Spleen (tissue), 7 donors: ENCODE measurements at regions not wholly inside any gene's neighbourhood (a gene's known extent, or its start where the extent isn't known, plus 50 kb on each side); places are given as distances from the start of the nearest gene placed in this dataset.

ENCODE experiments used
- POLR2A ChIP-seq, 3 donors: fragments of 450-650 bp; IDR thresholded peaks; one replicate each; pipeline ENCODE4 v1.5.1; 2017; ENCODE audit warnings: antibody characterized with exemption in 3 of 3, mild to moderate bottlenecking in 1 of 3
- TF ChIP-seq, protein P1 (sequence below), 11 experiments: fragments of 200-600 bp in 7 of 11; fragments of 450-650 bp in 4 of 11; sonication (generic) in 4 of 11; IDR thresholded peaks in 8 of 11; conservative IDR thresholded peaks in 3 of 11; 1 replicate in 7 of 11; 2 replicates in 4 of 11; pipeline versions ENCODE4 v1.4.0 to v1.8.0; 2016 to 2021; ENCODE audit warnings: antibody characterized with exemption in 11 of 11, inconsistent platforms in 4 of 11, mild to moderate bottlenecking in 1 of 11
- donor health status: DM: no; HTN: no; CAD: no; lungs with moderate emphysema.
- donor health status: DM: no; HTN: no; CAD: no.
- donor health status: DM: no; HTN: no; CAD: no.

- no peak for TF ChIP-seq POLR2A (IDR thresholded peaks at IDR 0.05)
- TF ChIP-seq, protein P1, sequence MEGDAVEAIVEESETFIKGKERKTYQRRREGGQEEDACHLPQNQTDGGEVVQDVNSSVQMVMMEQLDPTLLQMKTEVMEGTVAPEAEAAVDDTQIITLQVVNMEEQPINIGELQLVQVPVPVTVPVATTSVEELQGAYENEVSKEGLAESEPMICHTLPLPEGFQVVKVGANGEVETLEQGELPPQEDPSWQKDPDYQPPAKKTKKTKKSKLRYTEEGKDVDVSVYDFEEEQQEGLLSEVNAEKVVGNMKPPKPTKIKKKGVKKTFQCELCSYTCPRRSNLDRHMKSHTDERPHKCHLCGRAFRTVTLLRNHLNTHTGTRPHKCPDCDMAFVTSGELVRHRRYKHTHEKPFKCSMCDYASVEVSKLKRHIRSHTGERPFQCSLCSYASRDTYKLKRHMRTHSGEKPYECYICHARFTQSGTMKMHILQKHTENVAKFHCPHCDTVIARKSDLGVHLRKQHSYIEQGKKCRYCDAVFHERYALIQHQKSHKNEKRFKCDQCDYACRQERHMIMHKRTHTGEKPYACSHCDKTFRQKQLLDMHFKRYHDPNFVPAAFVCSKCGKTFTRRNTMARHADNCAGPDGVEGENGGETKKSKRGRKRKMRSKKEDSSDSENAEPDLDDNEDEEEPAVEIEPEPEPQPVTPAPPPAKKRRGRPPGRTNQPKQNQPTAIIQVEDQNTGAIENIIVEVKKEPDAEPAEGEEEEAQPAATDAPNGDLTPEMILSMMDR (IDR thresholded peaks at IDR 0.05 in 8 of 11, conservative IDR thresholded peaks at IDR 0.05 in 3 of 11), result no peak
Observed at GRCh38 chr2:162972383-162972782, 133.8 kb upstream of the KCNH7 start.
